Type B pancreatic cell (in vitro differentiated cells): ENCODE measurements at regions not wholly inside any gene's neighbourhood (a gene's known extent, or its start where the extent isn't known, plus 50 kb on each side); places are given as distances from the start of the nearest gene placed in this dataset.

Source experiments
- DNase-seq: peaks from one replicate; pipeline ENCODE4 v3.0.0; 2021; ENCODE audit warnings: mixed read lengths; ENCODE audit not compliant: unreplicated experiment; ENCODE audit errors: extremely low spot score
- H3K27ac Mint-ChIP-seq: 2 replicates; pipeline ENCODE4 v1.8.0; 2021; ENCODE audit warnings: mild to moderate bottlenecking, mixed read lengths
- H3K27me3 Mint-ChIP-seq: 2 replicates; pipeline ENCODE4 v1.8.0; 2021; ENCODE audit warnings: mixed read lengths
- H3K36me3 Mint-ChIP-seq: 2 replicates; pipeline ENCODE4 v1.8.0; 2021; ENCODE audit warnings: mixed read lengths
- H3K4me1 Mint-ChIP-seq: one replicate; pipeline ENCODE4 v1.8.0; 2021; ENCODE audit warnings: mixed read lengths; ENCODE audit not compliant: unreplicated experiment
- H3K4me3 Mint-ChIP-seq: 2 replicates; pipeline ENCODE4 v1.8.0; 2021; ENCODE audit warnings: mild to moderate bottlenecking, mixed read lengths
- H3K9me3 Mint-ChIP-seq: 2 replicates; pipeline ENCODE4 v1.8.0; 2021; ENCODE audit warnings: mixed read lengths
- CTCF ChIP-seq: fragments of 200-600 bp; sonication (generic); conservative IDR thresholded peaks from 2 replicates; pipeline ENCODE4 v1.5.0; 2021; ENCODE audit warnings: antibody characterized with exemption, mild to moderate bottlenecking

- H3K9me3 Mint-ChIP-seq = no peaks in the 10 kb centered on the region
- no peaks in the 10 kb centered on the region for H3K36me3 Mint-ChIP-seq
- DNase-seq = no peak
- no peak overlapping the region for H3K4me3 Mint-ChIP-seq
- TF ChIP-seq CTCF = no peak
- H3K4me1 Mint-ChIP-seq = peaks cover 8% of the 10 kb centered on the region
- H3K27me3 Mint-ChIP-seq = no peaks in the 10 kb centered on the region
- H3K27ac Mint-ChIP-seq = no peak overlapping the region
Observed at GRCh38 chr10:78502210-78502936, 468.7 kb downstream of the RPS24 start.

GRCh38 chr10:78504181-78504580 is 470.5 kb downstream of the RPS24 start:
- no peak overlapping the region for H3K4me3 Mint-ChIP-seq
- no peak for TF ChIP-seq CTCF
- H3K4me1 Mint-ChIP-seq = peaks cover 23% of the 10 kb centered on the region
- no peaks in the 10 kb centered on the region for H3K36me3 Mint-ChIP-seq
- no peak overlapping the region for H3K27ac Mint-ChIP-seq
- H3K9me3 Mint-ChIP-seq = no peaks in the 10 kb centered on the region
- H3K27me3 Mint-ChIP-seq = no peaks in the 10 kb centered on the region
- DNase-seq = no peak

- peaks cover 36% of the 10 kb centered on the region for H3K4me1 Mint-ChIP-seq
- H3K36me3 Mint-ChIP-seq = no peaks in the 10 kb centered on the region
- no peaks in the 10 kb centered on the region for H3K27me3 Mint-ChIP-seq
- no peak for TF ChIP-seq CTCF
- H3K4me3 Mint-ChIP-seq = no peak overlapping the region
- DNase-seq = no peak
- no peak overlapping the region for H3K27ac Mint-ChIP-seq
- H3K9me3 Mint-ChIP-seq = no peaks in the 10 kb centered on the region
Observed at GRCh38 chr10:78505657-78506056, 472.0 kb downstream of the RPS24 start.

- Mint-ChIP-seq H3K4me1 (peaks cover 43% of the 10 kb centered on the region), H3K4me3 (no peak overlapping the region), H3K36me3 (no peaks in the 10 kb centered on the region), H3K27ac (no peak overlapping the region), H3K27me3 (no peaks in the 10 kb centered on the region), H3K9me3 (no peaks in the 10 kb centered on the region)
- DNase-seq = no peak
- no peak for TF ChIP-seq CTCF
Observed at GRCh38 chr10:78506614-78507013, 473.0 kb downstream of the RPS24 start.

GRCh38 chr10:78507510-78508160 is 474.0 kb downstream of the RPS24 start:
- no peaks in the 10 kb centered on the region for H3K27me3 Mint-ChIP-seq

More at GRCh38 chr10:78507510-78508160, 474.0 kb downstream of the RPS24 start:
- Mint-ChIP-seq H3K27ac (no peak overlapping the region), H3K36me3 (no peaks in the 10 kb centered on the region), H3K4me3 (no peak overlapping the region), H3K9me3 (no peaks in the 10 kb centered on the region), H3K4me1 (peaks cover 41% of the 10 kb centered on the region)
- TF ChIP-seq CTCF = no peak
- DNase-seq = no peak
